ENCODE measurements at regions not wholly inside any gene's neighbourhood (a gene's known extent, or its start where the extent isn't known, plus 50 kb on each side); places are given as distances from the start of the nearest gene placed in this dataset.
"Not testable (repeated sequence)": the region's sequence is repeated elsewhere in the genome, so short reads cannot be mapped to it uniquely, and the experiment has no call there.

GRCh38 chr16:52785653-52786052 lies 238.7 kb upstream of the TOX3 start:
- DNase-seq, result no peak

GRCh38 chr16:52783616-52784015 lies 236.7 kb upstream of the TOX3 start:
- DNase-seq, result no peak

- no peak for DNase-seq
Observed at GRCh38 chr16:52781005-52781630, 234.2 kb upstream of the TOX3 start.

- DNase-seq, result no peak
Observed at GRCh38 chr16:52773026-52773425, 226.1 kb upstream of the TOX3 start.

DNA sequence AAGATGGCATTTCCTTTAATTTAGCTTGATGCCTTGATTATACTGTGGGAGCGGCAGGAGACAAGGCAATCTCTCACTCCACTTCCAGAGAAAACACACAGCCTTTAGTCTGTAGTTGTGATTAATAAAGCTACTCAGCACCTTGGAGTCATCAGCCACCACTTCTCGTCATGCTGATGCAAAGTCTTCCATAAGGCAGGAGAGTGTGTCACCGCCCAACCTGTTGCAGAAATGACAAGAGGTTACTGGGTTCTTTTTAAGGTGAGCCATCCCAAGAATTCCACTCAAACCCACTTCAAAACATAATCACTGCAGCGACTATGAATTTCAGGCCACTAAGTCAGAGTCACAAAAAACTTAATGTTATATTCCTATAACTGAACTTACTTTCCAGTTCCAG lies 223.9 kb upstream of the TOX3 start:
- no peak for DNase-seq

- DNase-seq, result no peak
Observed at GRCh38 chr16:52758473-52758855, 211.5 kb upstream of the TOX3 start.

GRCh38 chr16:52757746-52758472 lies 211.0 kb upstream of the TOX3 start:
- no peak for DNase-seq

GRCh38 chr16:52756812-52757517 lies 210.0 kb upstream of the TOX3 start:
- DNase-seq, result no peak

DNA sequence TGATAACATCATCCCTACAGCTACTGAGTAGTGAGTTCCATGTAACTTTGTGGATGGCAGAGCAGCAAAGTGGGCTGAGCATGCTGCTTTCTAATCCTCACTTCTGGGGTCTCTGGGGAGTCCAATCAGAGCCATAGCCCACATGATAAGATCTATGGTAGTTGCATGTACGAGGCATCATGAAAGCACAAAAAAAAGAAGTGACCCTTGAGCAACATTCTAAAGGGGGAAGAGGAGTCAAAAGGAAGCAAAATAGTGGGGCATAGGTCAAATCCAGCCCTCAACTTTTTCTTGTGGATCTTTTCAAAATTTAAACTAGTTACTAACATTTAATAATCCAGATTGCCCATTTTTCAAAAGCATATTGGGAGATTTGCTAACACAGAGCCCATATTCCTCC lies 208.5 kb upstream of the TOX3 start:
- DNase-seq, result no peak

DNA sequence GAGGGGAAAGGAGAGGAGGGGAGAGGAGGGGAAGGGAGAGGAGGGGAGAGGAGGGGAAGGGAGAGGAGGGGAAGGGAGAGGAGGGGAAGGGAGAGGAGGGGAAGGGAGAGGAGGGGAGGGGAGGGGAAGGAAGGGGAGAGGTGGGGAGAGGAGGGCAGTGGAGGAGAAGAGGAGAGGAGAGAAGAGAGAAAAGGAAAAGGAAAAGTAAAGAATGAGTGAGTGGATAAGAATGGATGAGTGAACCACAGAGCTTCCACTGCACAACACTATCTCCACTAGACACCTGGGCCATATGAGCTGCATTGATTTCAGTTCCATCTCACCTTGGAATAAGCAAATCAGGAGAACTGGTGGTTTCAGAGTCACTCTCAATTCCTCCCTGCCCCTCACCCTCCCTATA lies 204.1 kb upstream of the TOX3 start:
- DNase-seq, result no peak

GRCh38 chr16:52748741-52749140 lies 201.8 kb upstream of the TOX3 start:
- DNase-seq, result no peak

DNA sequence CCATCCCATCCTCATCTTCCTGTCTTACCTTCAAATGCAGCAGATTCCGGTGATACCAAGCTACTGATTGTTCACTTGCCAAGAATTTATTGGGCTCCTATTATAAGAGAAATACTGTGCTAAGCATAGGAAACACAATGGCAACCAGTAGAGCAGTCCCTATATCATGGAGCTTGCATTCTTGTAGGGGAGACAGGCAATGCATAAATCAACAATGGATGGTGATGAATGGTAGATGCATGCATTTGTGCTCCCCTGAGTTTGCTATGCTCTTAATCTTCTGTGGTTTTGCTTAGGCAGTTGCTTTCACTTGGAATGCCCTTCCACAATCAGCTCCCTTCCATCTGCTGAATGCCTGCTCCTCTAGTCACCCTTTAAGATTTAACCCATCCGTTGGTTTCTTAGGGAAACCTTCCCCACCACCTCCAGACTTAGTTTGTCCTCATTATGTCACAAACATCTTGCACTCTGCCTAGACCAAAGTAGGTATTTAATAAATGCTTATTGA lies 200.2 kb upstream of the TOX3 start:
- DNase-seq, result no peak

- no peak for DNase-seq
Observed at GRCh38 chr16:52743707-52744106, 196.8 kb upstream of the TOX3 start.

GRCh38 chr16:52742608-52743170 lies 195.7 kb upstream of the TOX3 start:
- no peak for DNase-seq

DNA sequence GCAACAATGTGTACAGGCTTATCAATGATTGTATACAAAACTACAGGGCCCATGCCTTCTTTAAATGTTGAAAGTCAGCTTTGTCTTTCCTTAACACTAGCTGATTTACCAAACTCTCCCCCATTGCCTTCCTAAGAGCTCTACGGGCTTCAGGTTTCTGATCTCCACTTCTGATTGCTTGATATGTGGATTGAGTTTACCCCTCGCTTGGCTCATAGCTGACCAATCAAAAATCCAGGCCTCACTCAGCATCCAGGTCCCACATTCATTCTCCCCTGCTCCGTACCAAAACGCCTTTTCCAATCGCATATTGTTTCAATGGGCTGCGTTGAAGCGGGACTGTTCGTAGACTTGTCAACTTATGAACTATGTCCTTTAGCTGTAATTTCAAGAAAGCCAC lies 195.1 kb upstream of the TOX3 start:
- DNase-seq, result no peak

- DNase-seq, result no peak
Observed at GRCh38 chr16:52741351-52741750, 194.4 kb upstream of the TOX3 start.

GRCh38 chr16:52740766-52741165 lies 193.8 kb upstream of the TOX3 start:
- no peak for DNase-seq

- DNase-seq, result no peak
Observed at GRCh38 chr16:52740333-52740732, 193.4 kb upstream of the TOX3 start.

DNA sequence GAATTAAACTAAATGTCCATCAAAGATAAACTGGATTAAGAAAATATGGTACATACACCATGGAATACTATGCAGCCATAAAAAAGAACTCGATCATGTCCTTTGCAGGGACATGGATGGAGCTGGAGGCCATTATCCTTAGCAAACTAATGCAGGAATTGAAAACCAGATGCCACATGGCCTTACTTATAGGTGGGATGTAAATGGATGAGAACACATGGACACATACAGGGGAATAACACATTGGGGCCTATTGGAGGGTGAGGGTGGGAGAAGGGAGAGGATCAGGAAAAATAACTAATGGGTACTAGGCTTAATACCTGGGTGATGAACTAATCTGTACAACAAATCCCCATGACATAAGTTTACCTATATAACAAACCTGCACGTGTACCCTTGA lies 192.0 kb upstream of the TOX3 start:
- not testable (repeated sequence) for DNase-seq

GRCh38 chr16:52731219-52731875 lies 184.4 kb upstream of the TOX3 start:
- no peak for DNase-seq

GRCh38 chr16:52729731-52730130 lies 182.8 kb upstream of the TOX3 start:
- no peak for DNase-seq

DNA sequence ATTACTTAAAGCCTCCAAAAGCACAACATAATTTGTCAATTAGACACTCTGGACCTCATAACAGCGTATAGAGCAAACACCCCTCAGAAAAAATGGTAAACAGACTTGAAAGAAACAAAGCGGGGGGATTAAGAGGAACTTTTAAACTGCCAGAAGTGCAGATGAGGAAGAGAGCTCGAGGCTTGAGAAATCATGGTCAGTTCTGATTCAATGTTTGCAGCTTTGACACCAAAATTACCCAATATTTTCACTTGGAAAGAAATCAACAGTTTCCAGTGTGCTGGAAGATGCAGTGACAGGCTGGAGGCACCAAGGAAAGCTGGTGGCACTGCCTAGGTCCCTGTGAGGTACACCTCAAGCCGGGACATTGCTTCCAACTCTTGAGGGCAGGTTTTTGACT lies 180.9 kb upstream of the TOX3 start:
- no peak for DNase-seq

DNA sequence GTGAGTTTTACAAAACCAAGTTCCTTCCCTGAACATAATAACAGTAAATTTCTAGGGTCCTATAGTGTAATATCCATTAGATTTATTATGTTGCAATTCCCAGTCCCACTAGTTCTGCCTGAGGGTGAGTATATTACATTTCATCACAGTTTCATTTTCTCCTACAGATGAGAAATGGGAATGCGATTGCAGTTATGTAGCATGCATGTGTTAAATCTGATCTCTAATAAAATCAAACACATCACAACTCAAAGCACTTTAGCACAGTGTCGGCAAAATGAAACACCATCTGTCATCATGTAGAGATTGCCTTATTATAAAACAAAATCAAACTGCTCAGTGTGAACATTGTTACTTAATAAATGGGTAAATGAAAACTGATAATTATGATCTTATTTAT lies 180.5 kb upstream of the TOX3 start:
- no peak for DNase-seq
